ENCODE measurements at regions not wholly inside any gene's neighbourhood (a gene's known extent, or its start where the extent isn't known, plus 50 kb on each side); places are given as distances from the start of the nearest gene placed in this dataset.

- no peak for TF ChIP-seq CTCF (IDR thresholded peaks at IDR 0.05; ENCODE audit: insufficient read depth, low read length, severe bottlenecking)
- no peak overlapping the region for H3K4me3 ChIP-seq (ENCODE audit: low read depth, low read length)
- peaks cover 2% of the 10 kb centered on the region for H3K27me3 ChIP-seq (ENCODE audit: control insufficient read depth, insufficient read depth, low read length)
- FAIRE-seq: no peak
- no peaks in the 10 kb centered on the region for H3K36me3 ChIP-seq (ENCODE audit: control insufficient read depth, insufficient read depth, low read length)
- peak; percentile 82 for DNase-seq (ENCODE audit: low read depth)
Measured at GRCh38 chr10:90675621-90676020, 182.2 kb downstream of the HTR7 start.
